DND-41 (cell line): ENCODE measurements at regions not wholly inside any gene's neighbourhood (a gene's known extent, or its start where the extent isn't known, plus 50 kb on each side); places are given as distances from the start of the nearest gene placed in this dataset.
"Not testable (repeated sequence)": the region's sequence is repeated elsewhere in the genome, so short reads cannot be mapped to it uniquely, and the experiment has no call there.

ENCODE experiments used
- EZH2 ChIP-seq: IDR thresholded peaks from 3 replicates; pipeline ENCODE4 v1.6.1; 2012; ENCODE audit warnings: borderline replicate concordance, low read depth, mild to moderate bottlenecking, moderate library complexity, low read length, inconsistent platforms; ENCODE audit not compliant: severe bottlenecking
- TF ChIP-seq, protein P1 (sequence below): IDR thresholded peaks from 2 replicates; pipeline ENCODE4 v1.5.1; 2012; ENCODE audit warnings: borderline replicate concordance, low read length, moderate library complexity, mild to moderate bottlenecking; ENCODE audit not compliant: poor library complexity, severe bottlenecking; ENCODE audit errors: extremely low read depth

DNA sequence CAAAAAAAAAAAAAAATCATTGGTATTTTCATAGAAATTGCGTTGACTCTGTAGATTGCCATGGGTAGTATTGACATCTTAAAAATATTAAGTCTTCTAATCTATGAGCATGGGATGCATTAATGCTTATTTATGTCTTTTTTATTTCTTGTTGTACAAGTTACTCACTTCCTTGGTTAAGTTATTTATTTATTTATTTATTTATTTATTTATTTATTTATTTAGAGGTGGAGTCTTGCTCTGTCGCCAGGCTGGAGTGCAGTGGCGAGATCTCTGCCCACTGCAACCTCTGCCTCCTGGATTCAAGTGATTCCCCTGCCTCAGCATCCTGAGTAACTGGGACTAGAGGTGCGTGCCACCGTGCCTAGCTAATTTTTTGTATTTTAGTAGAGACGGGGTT is 656.0 kb downstream of the TENT5A start:
- TF ChIP-seq, protein P1, sequence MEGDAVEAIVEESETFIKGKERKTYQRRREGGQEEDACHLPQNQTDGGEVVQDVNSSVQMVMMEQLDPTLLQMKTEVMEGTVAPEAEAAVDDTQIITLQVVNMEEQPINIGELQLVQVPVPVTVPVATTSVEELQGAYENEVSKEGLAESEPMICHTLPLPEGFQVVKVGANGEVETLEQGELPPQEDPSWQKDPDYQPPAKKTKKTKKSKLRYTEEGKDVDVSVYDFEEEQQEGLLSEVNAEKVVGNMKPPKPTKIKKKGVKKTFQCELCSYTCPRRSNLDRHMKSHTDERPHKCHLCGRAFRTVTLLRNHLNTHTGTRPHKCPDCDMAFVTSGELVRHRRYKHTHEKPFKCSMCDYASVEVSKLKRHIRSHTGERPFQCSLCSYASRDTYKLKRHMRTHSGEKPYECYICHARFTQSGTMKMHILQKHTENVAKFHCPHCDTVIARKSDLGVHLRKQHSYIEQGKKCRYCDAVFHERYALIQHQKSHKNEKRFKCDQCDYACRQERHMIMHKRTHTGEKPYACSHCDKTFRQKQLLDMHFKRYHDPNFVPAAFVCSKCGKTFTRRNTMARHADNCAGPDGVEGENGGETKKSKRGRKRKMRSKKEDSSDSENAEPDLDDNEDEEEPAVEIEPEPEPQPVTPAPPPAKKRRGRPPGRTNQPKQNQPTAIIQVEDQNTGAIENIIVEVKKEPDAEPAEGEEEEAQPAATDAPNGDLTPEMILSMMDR, result not testable (repeated sequence)
- TF ChIP-seq EZH2, result not testable (repeated sequence)
